ENCODE measurements at regions not wholly inside any gene's neighbourhood (a gene's known extent, or its start where the extent isn't known, plus 50 kb on each side); places are given as distances from the start of the nearest gene placed in this dataset.
"Not testable (repeated sequence)": the region's sequence is repeated elsewhere in the genome, so short reads cannot be mapped to it uniquely, and the experiment has no call there.

- in situ Hi-C loops (cut with HindIII; ENCODE audit: low pct_unique_long_range_greater_than_20kb, low sequenced_read_pairs): no loop called here
- no peak for DNase-seq (ENCODE audit: low read depth, low spot score)
Observed at GRCh38 chr12:75765170-75766059, 254.0 kb upstream of the KRR1 start.

- in situ Hi-C loops (cut with HindIII; ENCODE audit: low pct_unique_long_range_greater_than_20kb, low sequenced_read_pairs): no loop called here
- DNase-seq (ENCODE audit: low read depth, low spot score): no peak
Observed at GRCh38 chr12:75764091-75764841, 252.9 kb upstream of the KRR1 start.

GRCh38 chr12:75760573-75761294 is 249.3 kb upstream of the KRR1 start:
- no peak for DNase-seq (ENCODE audit: low read depth, low spot score)
- in situ Hi-C loops (cut with HindIII; ENCODE audit: low pct_unique_long_range_greater_than_20kb, low sequenced_read_pairs): no loop called here

- peak; percentile 73 for DNase-seq (ENCODE audit: low read depth, low spot score)
- in situ Hi-C loops (cut with HindIII; ENCODE audit: low pct_unique_long_range_greater_than_20kb, low sequenced_read_pairs): no loop called here
Observed at GRCh38 chr12:75759842-75760572, 248.6 kb upstream of the KRR1 start.

- in situ Hi-C loops (cut with HindIII; ENCODE audit: low pct_unique_long_range_greater_than_20kb, low sequenced_read_pairs): no loop called here
- no peak for DNase-seq (ENCODE audit: low read depth, low spot score)
Observed at GRCh38 chr12:75759196-75759595, 247.8 kb upstream of the KRR1 start.

GRCh38 chr12:75756771-75757170 is 245.4 kb upstream of the KRR1 start:
- DNase-seq (ENCODE audit: low read depth, low spot score): no peak
- in situ Hi-C loops (cut with HindIII; ENCODE audit: low pct_unique_long_range_greater_than_20kb, low sequenced_read_pairs): no loop called here

GRCh38 chr12:75756111-75756510 is 244.7 kb upstream of the KRR1 start:
- in situ Hi-C loops (cut with HindIII; ENCODE audit: low pct_unique_long_range_greater_than_20kb, low sequenced_read_pairs): no loop called here
- DNase-seq (ENCODE audit: low read depth, low spot score): no peak

- in situ Hi-C loops (cut with HindIII; ENCODE audit: low pct_unique_long_range_greater_than_20kb, low sequenced_read_pairs): no loop called here
- DNase-seq (ENCODE audit: low read depth, low spot score): no peak
Observed at GRCh38 chr12:75754698-75755097, 243.3 kb upstream of the KRR1 start.

GRCh38 chr12:75754141-75754540 is 242.7 kb upstream of the KRR1 start:
- in situ Hi-C loops (cut with HindIII; ENCODE audit: low pct_unique_long_range_greater_than_20kb, low sequenced_read_pairs): no loop called here
- DNase-seq (ENCODE audit: low read depth, low spot score): no peak

GRCh38 chr12:75751769-75752471 is 240.5 kb upstream of the KRR1 start:
- no peak for DNase-seq (ENCODE audit: low read depth, low spot score)
- in situ Hi-C loops (cut with HindIII; ENCODE audit: low pct_unique_long_range_greater_than_20kb, low sequenced_read_pairs): no loop called here

GRCh38 chr12:75750716-75751306 is 239.4 kb upstream of the KRR1 start:
- peak; percentile 20 for DNase-seq (ENCODE audit: low read depth, low spot score)
- in situ Hi-C loops (cut with HindIII; ENCODE audit: low pct_unique_long_range_greater_than_20kb, low sequenced_read_pairs): no loop called here

GRCh38 chr12:75748990-75749389 is 237.6 kb upstream of the KRR1 start:
- DNase-seq (ENCODE audit: low read depth, low spot score); in situ Hi-C loops (cut with HindIII; ENCODE audit: low pct_unique_long_range_greater_than_20kb, low sequenced_read_pairs): not testable (repeated sequence)

GRCh38 chr12:75748136-75748535 is 236.7 kb upstream of the KRR1 start:
- no peak for DNase-seq (ENCODE audit: low read depth, low spot score)
- in situ Hi-C loops (cut with HindIII; ENCODE audit: low pct_unique_long_range_greater_than_20kb, low sequenced_read_pairs): no loop called here

- in situ Hi-C loops (cut with HindIII; ENCODE audit: low pct_unique_long_range_greater_than_20kb, low sequenced_read_pairs): no loop called here
Observed at GRCh38 chr12:75747572-75748021, 236.2 kb upstream of the KRR1 start.

GRCh38 chr12:75746621-75747020 is 235.2 kb upstream of the KRR1 start:
- DNase-seq (ENCODE audit: low read depth, low spot score): no peak
- in situ Hi-C loops (cut with HindIII; ENCODE audit: low pct_unique_long_range_greater_than_20kb, low sequenced_read_pairs): no loop called here

More at GRCh38 chr12:75747572-75748021, 236.2 kb upstream of the KRR1 start:
- DNase-seq (ENCODE audit: low read depth, low spot score): no peak

- in situ Hi-C loops (cut with HindIII; ENCODE audit: low pct_unique_long_range_greater_than_20kb, low sequenced_read_pairs): no loop called here
- no peak for DNase-seq (ENCODE audit: low read depth, low spot score)
Observed at GRCh38 chr12:75744607-75745256, 233.3 kb upstream of the KRR1 start.
